Neuronal stem cell (in vitro differentiated cells): ENCODE measurements at regions not wholly inside any gene's neighbourhood (a gene's known extent, or its start where the extent isn't known, plus 50 kb on each side); places are given as distances from the start of the nearest gene placed in this dataset.

ENCODE experiments used
- DNase-seq: peaks from one replicate; pipeline ENCODE4 v3.0.0-alpha.2; 2013; ENCODE audit warnings: low spot score
- H2AFZ ChIP-seq: one replicate; pipeline ENCODE4 v1.6.1; 2013; ENCODE audit warnings: mild to moderate bottlenecking, low read length, inconsistent platforms
- H2AK5ac ChIP-seq: 2 replicates; pipeline ENCODE4 v1.6.1; 2013; ENCODE audit warnings: low read depth, mild to moderate bottlenecking, inconsistent platforms, low read length, moderate library complexity, mixed read lengths
- H2BK120ac ChIP-seq: 2 replicates; pipeline ENCODE4 v1.6.1; 2013; ENCODE audit warnings: low read depth, mild to moderate bottlenecking, inconsistent platforms, low read length, moderate library complexity, mixed read lengths
- H2BK12ac ChIP-seq: one replicate; pipeline ENCODE4 v1.6.1; 2013; ENCODE audit warnings: low read length, inconsistent platforms
- H2BK15ac ChIP-seq: 2 replicates; pipeline ENCODE4 v1.6.1; 2013; ENCODE audit warnings: mild to moderate bottlenecking, low read length, inconsistent platforms, mixed read lengths
- H2BK5ac ChIP-seq: one replicate; pipeline ENCODE4 v1.6.1; 2013; ENCODE audit warnings: inconsistent platforms, mild to moderate bottlenecking, low read length, moderate library complexity
- H3K14ac ChIP-seq: one replicate; pipeline ENCODE4 v1.6.1; 2013; ENCODE audit warnings: low read length, inconsistent platforms
- H3K18ac ChIP-seq: 2 replicates; pipeline ENCODE4 v1.6.1; 2013; ENCODE audit warnings: low read length, inconsistent platforms
- H3K23ac ChIP-seq: 2 replicates; pipeline ENCODE4 v1.6.1; 2013; ENCODE audit warnings: low read depth, mild to moderate bottlenecking, mixed read lengths, low read length, inconsistent platforms; ENCODE audit not compliant: poor library complexity
- H3K27ac ChIP-seq: replicated peaks from 3 replicates; pipeline ENCODE4 v1.5.1; 2013; ENCODE audit warnings: low read length, inconsistent platforms
- H3K27me3 ChIP-seq, 3 experiments: 2 replicates each; pipeline ENCODE4 v1.6.1; 2013; ENCODE audit warnings: low read length in 3 of 3, mild to moderate bottlenecking in 2 of 3, inconsistent platforms in 1 of 3, low read depth in 1 of 3, mixed read lengths in 1 of 3, moderate library complexity in 1 of 3; ENCODE audit not compliant: control insufficient read depth in 3 of 3, insufficient read depth in 3 of 3
- H3K36me3 ChIP-seq, 2 donors: replicated peaks in 1 of 2; 2 replicates each; pipeline ENCODE4 v1.6.1; 2013; ENCODE audit warnings: low read length in 2 of 2; ENCODE audit not compliant: control insufficient read depth in 2 of 2, insufficient read depth in 2 of 2
- H3K4ac ChIP-seq: 2 replicates; pipeline ENCODE4 v1.6.1; 2013; ENCODE audit warnings: inconsistent platforms, mild to moderate bottlenecking, low read length, moderate library complexity
- H3K4me1 ChIP-seq, 2 donors: 1 replicate in 1 of 2; 2 replicates in 1 of 2; pipeline ENCODE4 v1.6.1; 2013; ENCODE audit warnings: low read length in 2 of 2, low read depth in 1 of 2; ENCODE audit not compliant: control insufficient read depth in 2 of 2, insufficient read depth in 1 of 2
- H3K4me2 ChIP-seq: one replicate; pipeline ENCODE4 v1.6.1; 2013; ENCODE audit warnings: mild to moderate bottlenecking, low read length, inconsistent platforms; ENCODE audit not compliant: insufficient read depth, poor library complexity, severe bottlenecking
- H3K4me3 ChIP-seq, 2 donors: 2 replicates each; pipeline ENCODE4 v1.5.1; 2013; ENCODE audit warnings: low read length in 2 of 2, mild to moderate bottlenecking in 2 of 2, inconsistent platforms in 1 of 2, moderate library complexity in 1 of 2
- H3K79me1 ChIP-seq: one replicate; pipeline ENCODE4 v1.6.1; 2013; ENCODE audit warnings: low read depth, mild to moderate bottlenecking, inconsistent platforms, low read length, moderate library complexity
- H3K9ac ChIP-seq: one replicate; pipeline ENCODE4 v1.6.1; 2013; ENCODE audit warnings: mild to moderate bottlenecking, low read depth, low read length, inconsistent platforms; ENCODE audit not compliant: poor library complexity
- H3K9me3 ChIP-seq, 2 donors: replicated peaks in 1 of 2; 2 replicates each; pipeline versions ENCODE3 to v1.6.1; 2013; ENCODE audit warnings: low read length in 2 of 2, mild to moderate bottlenecking in 2 of 2, inconsistent platforms in 1 of 2, low read depth in 1 of 2, mixed read lengths in 1 of 2, moderate library complexity in 1 of 2; ENCODE audit not compliant: control insufficient read depth in 2 of 2, insufficient read depth in 1 of 2
- H4K8ac ChIP-seq: one replicate; pipeline ENCODE4 v1.6.1; 2013; ENCODE audit warnings: low read depth, mild to moderate bottlenecking, inconsistent platforms, low read length, moderate library complexity
- H4K91ac ChIP-seq: one replicate; pipeline ENCODE4 v1.6.1; 2013; ENCODE audit warnings: low read length, low read depth, mild to moderate bottlenecking, inconsistent platforms; ENCODE audit not compliant: poor library complexity
- WGBS, 2 donors: extraction: QIAGEN DNeasy Blood & Tissue Kit; methylation state at CpG; one replicate each; pipeline ENCODE4 v1.1.7; 2013; ENCODE audit warnings: missing lambda C conversion rate in 2 of 2, mixed read lengths in 1 of 2; ENCODE audit not compliant: insufficient read length in 2 of 2, insufficient replicate concordance in 1 of 2; ENCODE audit errors: extremely low coverage in 2 of 2; 5-methylcytosine and 5-hydroxymethylcytosine counted together

DNA sequence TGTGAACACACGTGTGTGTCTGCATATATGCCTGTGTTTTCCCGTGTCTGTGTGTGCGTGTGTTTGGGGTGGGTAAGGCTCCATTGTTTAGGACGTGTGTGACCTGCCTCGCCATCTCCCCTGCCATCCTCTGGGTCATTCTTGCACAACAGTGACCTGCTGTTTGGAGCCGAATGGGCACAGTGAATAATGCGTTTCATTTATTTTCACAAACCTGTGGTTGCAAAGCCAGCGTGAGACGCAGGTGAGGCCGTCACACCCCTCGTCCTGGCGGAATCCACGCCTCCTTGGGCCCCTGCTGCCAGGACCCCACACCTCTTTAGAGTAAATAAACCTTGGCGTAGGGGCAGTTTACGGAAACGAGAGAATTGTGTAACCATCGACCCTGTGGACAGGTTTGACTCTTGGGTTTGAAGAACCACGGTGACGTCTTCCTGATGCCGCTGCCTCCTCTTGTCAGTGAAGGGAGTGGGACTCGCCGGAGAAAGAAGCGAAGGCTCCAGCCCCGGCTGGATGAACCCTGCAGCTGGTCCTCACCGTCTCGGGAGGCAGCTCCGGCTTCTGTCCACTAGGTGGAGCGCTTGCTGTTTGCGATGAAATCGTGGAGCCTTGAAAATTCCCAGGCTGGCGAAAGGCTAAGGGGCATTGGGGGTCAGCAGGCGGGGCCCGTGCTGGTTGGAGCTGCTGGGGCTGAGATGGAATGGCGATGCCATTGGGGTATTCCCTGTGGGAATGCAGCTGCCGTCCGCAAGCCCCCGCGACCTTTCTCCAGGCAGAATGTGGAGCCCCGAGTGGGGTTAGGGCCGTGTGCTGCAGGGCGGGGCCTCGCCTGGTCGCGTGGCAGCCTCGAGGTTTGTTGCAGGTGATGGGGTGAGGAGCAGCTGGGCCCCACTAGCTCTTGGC lies 81.1 kb downstream of the RTP5 start:
- H3K18ac ChIP-seq = peak overlapping the region; percentile 92
- WGBS, 2 donors = no CpG with 5 or more reads among the region's 45 CpGs
- no peak overlapping the region for H4K8ac ChIP-seq
- H2BK15ac ChIP-seq = no peak overlapping the region
- H3K4ac ChIP-seq = no peak overlapping the region
- DNase-seq = peak; percentile 83
- H3K4me2 ChIP-seq = peak overlapping the region; percentile 32
- peak overlapping the region; percentile 31 for H2AFZ ChIP-seq
- peaks cover 0 to 7% of the 10 kb centered on the region in 2 donors for H3K4me1 ChIP-seq
- peaks cover 3% of the 10 kb centered on the region for H3K79me1 ChIP-seq
- peak overlapping the region; percentile 7 for H3K9ac ChIP-seq
- peak overlapping the region; percentile 57 for H3K14ac ChIP-seq
- no peak overlapping the region for H4K91ac ChIP-seq
- H3K27me3 ChIP-seq = peaks cover 0 to 5% (median 0%) of the 10 kb centered on the region in 3 experiments
- peak overlapping the region; percentile 80 for H2BK12ac ChIP-seq
- no peak overlapping the region for H2BK120ac ChIP-seq
- H2AK5ac ChIP-seq = no peak overlapping the region
- peak overlapping the region; percentile 16 for H3K23ac ChIP-seq
- H3K27ac ChIP-seq = no peak overlapping the region
- no peak overlapping the region for H2BK5ac ChIP-seq
- peaks cover 0 to 8% of the 10 kb centered on the region in 2 donors for H3K9me3 ChIP-seq
- H3K36me3 ChIP-seq = no peaks in the 10 kb centered on the region
- H3K4me3 ChIP-seq = no peak overlapping the region

DNA sequence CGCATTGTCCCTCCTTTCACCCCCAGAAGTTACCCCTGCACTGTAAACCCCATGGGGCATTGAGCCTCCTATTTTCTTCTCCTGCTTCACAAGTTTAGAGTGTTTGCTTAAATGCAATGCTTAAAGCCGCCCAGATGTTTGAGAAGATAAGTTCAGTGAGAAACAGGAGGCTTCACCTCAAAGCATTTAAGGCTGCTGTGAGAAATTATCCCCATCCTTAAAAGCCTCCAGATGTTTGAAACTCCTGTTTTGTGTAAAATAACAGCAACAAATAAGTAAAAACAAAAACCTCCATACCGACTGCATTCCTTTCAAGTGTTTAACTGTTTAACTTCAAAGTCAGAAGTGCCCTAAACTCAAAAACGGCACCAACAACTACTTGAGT lies 81.8 kb downstream of the RTP5 start:
- H2BK5ac ChIP-seq = no peak overlapping the region
- H2AK5ac ChIP-seq = no peak overlapping the region
- WGBS, 2 donors = no CpG with 5 or more reads among the region's 4 CpGs
- no peak overlapping the region for H2BK12ac ChIP-seq
- DNase-seq = no peak
- H3K4ac ChIP-seq = no peak overlapping the region
- H3K4me1 ChIP-seq = peaks cover 0 to 5% of the 10 kb centered on the region in 2 donors
- H2AFZ ChIP-seq = no peak overlapping the region
- no peak overlapping the region for H3K27ac ChIP-seq
- no peak overlapping the region for H3K23ac ChIP-seq
- H4K91ac ChIP-seq = no peak overlapping the region
- H3K18ac ChIP-seq = peak overlapping the region; percentile 92
- peaks cover 3% of the 10 kb centered on the region for H3K79me1 ChIP-seq
- peaks cover 0 to 1% (median 0%) of the 10 kb centered on the region in 3 experiments for H3K27me3 ChIP-seq
- no peak overlapping the region for H3K4me2 ChIP-seq
- no peak overlapping the region for H3K4me3 ChIP-seq
- no peak overlapping the region for H2BK120ac ChIP-seq
- H3K9ac ChIP-seq = no peak overlapping the region
- H4K8ac ChIP-seq = no peak overlapping the region
- no peaks in the 10 kb centered on the region for H3K36me3 ChIP-seq
- no peak overlapping the region for H2BK15ac ChIP-seq
- H3K9me3 ChIP-seq = peaks cover 0 to 7% of the 10 kb centered on the region in 2 donors
- peak overlapping the region; percentile 57 for H3K14ac ChIP-seq

DNA sequence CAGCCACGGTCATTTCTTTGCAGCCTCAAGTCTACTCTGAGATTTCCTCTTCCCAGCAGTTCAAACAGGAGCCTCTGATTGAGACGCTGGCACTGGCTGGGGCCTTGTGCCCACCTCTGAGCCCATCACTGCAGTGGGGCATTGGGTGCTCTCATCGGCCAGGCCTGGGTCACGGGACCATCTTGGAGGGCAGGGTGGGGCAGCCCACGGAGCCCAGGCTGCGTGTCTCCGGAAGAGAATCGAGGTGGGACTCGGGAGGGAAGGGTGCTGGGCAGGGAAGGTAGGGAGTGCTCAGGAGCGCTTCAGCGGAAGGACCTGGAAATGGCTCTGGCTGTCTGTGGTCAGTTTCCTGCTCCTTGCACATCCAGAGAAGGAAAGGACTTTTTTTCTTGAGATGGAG lies 82.4 kb downstream of the RTP5 start:
- no peak overlapping the region for H3K14ac ChIP-seq
- H3K36me3 ChIP-seq = no peaks in the 10 kb centered on the region
- no peak overlapping the region for H4K91ac ChIP-seq
- H3K79me1 ChIP-seq = peaks cover 6% of the 10 kb centered on the region
- H2AK5ac ChIP-seq = no peak overlapping the region
- H2BK5ac ChIP-seq = no peak overlapping the region
- H3K9ac ChIP-seq = no peak overlapping the region
- no peak overlapping the region for H3K4me2 ChIP-seq
- no peak overlapping the region for H3K23ac ChIP-seq
- no peak overlapping the region for H2AFZ ChIP-seq
- H3K4ac ChIP-seq = no peak overlapping the region
- peaks cover 0 to 5% of the 10 kb centered on the region in 2 donors for H3K4me1 ChIP-seq
- peak overlapping the region; percentile 72 for H2BK15ac ChIP-seq
- peaks cover 0 to 1% (median 0%) of the 10 kb centered on the region in 3 experiments for H3K27me3 ChIP-seq
- no peak overlapping the region for H4K8ac ChIP-seq
- H3K18ac ChIP-seq = no peak overlapping the region
- peaks cover 0 to 7% of the 10 kb centered on the region in 2 donors for H3K9me3 ChIP-seq
- H2BK12ac ChIP-seq = no peak overlapping the region
- WGBS, 2 donors = no CpG with 5 or more reads among the region's 11 CpGs
- no peak overlapping the region for H3K4me3 ChIP-seq
- H2BK120ac ChIP-seq = no peak overlapping the region
- no peak for DNase-seq
- H3K27ac ChIP-seq = no peak overlapping the region

DNA sequence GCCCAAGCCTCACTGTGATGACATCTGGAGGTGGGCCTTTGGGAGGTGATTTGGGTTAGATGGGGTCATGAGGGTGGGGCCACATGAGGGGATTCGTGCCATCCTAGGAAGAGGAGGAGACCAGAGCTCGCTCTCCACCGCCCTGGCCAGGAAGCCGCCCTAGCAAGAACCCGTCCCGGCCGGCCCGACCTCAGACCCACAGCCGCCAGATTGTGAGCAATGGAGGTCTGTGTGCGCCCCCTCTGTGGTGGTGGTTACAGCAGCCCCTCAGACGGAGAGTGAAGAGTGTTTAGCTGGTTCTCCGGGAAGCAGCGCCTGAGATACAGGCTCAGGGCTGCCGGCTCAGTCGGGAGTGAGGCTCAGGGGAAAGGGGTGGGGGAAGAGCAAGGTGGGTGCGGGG lies 83.3 kb downstream of the RTP5 start:
- peaks cover 6% of the 10 kb centered on the region for H3K79me1 ChIP-seq
- H3K18ac ChIP-seq = no peak overlapping the region
- H2AFZ ChIP-seq = no peak overlapping the region
- H3K9ac ChIP-seq = no peak overlapping the region
- H3K4me2 ChIP-seq = no peak overlapping the region
- H3K27me3 ChIP-seq = peaks cover 0 to 1% (median 0%) of the 10 kb centered on the region in 3 experiments
- H4K8ac ChIP-seq = no peak overlapping the region
- H3K14ac ChIP-seq = no peak overlapping the region
- H3K4ac ChIP-seq = no peak overlapping the region
- WGBS, 2 donors = no CpG with 5 or more reads among the region's 16 CpGs
- H3K27ac ChIP-seq = no peak overlapping the region
- H2BK12ac ChIP-seq = no peak overlapping the region
- H3K9me3 ChIP-seq = peaks cover 0 to 7% of the 10 kb centered on the region in 2 donors
- no peak overlapping the region for H4K91ac ChIP-seq
- no peak overlapping the region for H3K23ac ChIP-seq
- H3K36me3 ChIP-seq = no peaks in the 10 kb centered on the region
- no peak overlapping the region for H2BK15ac ChIP-seq
- H3K4me1 ChIP-seq = peaks cover 0 to 5% of the 10 kb centered on the region in 2 donors
- peak overlapping the region; percentile 42 for H2AK5ac ChIP-seq
- no peak overlapping the region for H3K4me3 ChIP-seq
- H2BK5ac ChIP-seq = no peak overlapping the region
- no peak overlapping the region for H2BK120ac ChIP-seq
- no peak for DNase-seq
